HEK293 (cell line): ENCODE measurements at regions not wholly inside any gene's neighbourhood (a gene's known extent, or its start where the extent isn't known, plus 50 kb on each side); places are given as distances from the start of the nearest gene placed in this dataset.

ENCODE experiments used
- HOXD13 ChIP-seq: sonication (generic); formaldehyde crosslinking; IDR thresholded peaks from 2 replicates; pipeline ENCODE4 v1.8.0; 2022; ENCODE audit warnings: missing genetic modification reagents, borderline replicate concordance
- OVOL3 ChIP-seq: fragments of 450-650 bp; formaldehyde crosslinking; IDR thresholded peaks from 2 replicates; pipeline ENCODE4 v1.5.1; 2016; ENCODE audit warnings: missing biosample characterization, missing genetic modification characterization
- ZNF133 ChIP-seq: fragments of 450-650 bp; formaldehyde crosslinking; IDR thresholded peaks from 2 replicates; pipeline ENCODE4 v1.5.1; 2016; ENCODE audit warnings: missing biosample characterization, missing genetic modification characterization
- ZNF24 ChIP-seq: fragments of 450-650 bp; formaldehyde crosslinking; IDR thresholded peaks from 2 replicates; pipeline ENCODE4 v1.5.1; 2016; ENCODE audit warnings: missing biosample characterization, missing genetic modification characterization
- ZNF48 ChIP-seq: fragments of 450-650 bp; formaldehyde crosslinking; IDR thresholded peaks from 2 replicates; pipeline ENCODE4 v1.5.1; 2016; ENCODE audit warnings: missing biosample characterization, missing genetic modification characterization
- ZNF600 ChIP-seq: fragments of 450-650 bp; formaldehyde crosslinking; IDR thresholded peaks from 2 replicates; pipeline ENCODE4 v1.5.1; 2016; ENCODE audit warnings: missing biosample characterization, missing genetic modification characterization
- ZNF76 ChIP-seq: fragments of 450-650 bp; formaldehyde crosslinking; IDR thresholded peaks from 2 replicates; pipeline ENCODE4; 2016; ENCODE audit warnings: low read depth, missing biosample characterization, missing genetic modification characterization, borderline replicate concordance
- ZNF785 ChIP-seq: fragments of 450-650 bp; formaldehyde crosslinking; IDR thresholded peaks from 2 replicates; pipeline ENCODE4 v1.5.1; 2016; ENCODE audit warnings: missing biosample characterization, missing genetic modification characterization
- TF ChIP-seq, protein P1 (sequence below): fragments of 450-650 bp; formaldehyde crosslinking; IDR thresholded peaks from 2 replicates; pipeline ENCODE4 v1.5.1; 2016; ENCODE audit warnings: missing biosample characterization, missing genetic modification characterization
- TF ChIP-seq, protein P2 (sequence below): sonication (generic); formaldehyde crosslinking; IDR thresholded peaks from 2 replicates; pipeline ENCODE4 v1.8.1; 2022; ENCODE audit warnings: mild to moderate bottlenecking, moderate library complexity, missing genetic modification reagents
- TF ChIP-seq, protein P3 (sequence below): fragments of 450-650 bp; formaldehyde crosslinking; IDR thresholded peaks from 2 replicates; pipeline ENCODE4 v1.5.1; 2016; ENCODE audit warnings: missing biosample characterization, missing genetic modification characterization

DNA sequence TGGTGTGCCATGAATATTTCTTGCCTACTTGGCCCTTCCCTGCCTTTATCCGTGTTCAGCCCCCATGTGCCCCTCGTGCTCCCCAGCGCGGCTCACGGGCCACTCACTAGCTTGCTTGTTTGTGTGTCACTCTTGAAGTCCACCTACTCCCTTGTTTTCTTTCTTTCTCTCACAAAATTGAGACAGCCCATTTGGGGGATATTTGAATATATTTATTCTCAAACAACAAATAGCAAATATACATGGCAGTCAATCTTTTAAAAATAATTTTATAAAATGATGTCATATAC is 82.2 kb downstream of the PLXNA1 start:
- TF ChIP-seq, protein P1, sequence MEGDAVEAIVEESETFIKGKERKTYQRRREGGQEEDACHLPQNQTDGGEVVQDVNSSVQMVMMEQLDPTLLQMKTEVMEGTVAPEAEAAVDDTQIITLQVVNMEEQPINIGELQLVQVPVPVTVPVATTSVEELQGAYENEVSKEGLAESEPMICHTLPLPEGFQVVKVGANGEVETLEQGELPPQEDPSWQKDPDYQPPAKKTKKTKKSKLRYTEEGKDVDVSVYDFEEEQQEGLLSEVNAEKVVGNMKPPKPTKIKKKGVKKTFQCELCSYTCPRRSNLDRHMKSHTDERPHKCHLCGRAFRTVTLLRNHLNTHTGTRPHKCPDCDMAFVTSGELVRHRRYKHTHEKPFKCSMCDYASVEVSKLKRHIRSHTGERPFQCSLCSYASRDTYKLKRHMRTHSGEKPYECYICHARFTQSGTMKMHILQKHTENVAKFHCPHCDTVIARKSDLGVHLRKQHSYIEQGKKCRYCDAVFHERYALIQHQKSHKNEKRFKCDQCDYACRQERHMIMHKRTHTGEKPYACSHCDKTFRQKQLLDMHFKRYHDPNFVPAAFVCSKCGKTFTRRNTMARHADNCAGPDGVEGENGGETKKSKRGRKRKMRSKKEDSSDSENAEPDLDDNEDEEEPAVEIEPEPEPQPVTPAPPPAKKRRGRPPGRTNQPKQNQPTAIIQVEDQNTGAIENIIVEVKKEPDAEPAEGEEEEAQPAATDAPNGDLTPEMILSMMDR (tag by site-specific recombination) = no peak
- TF ChIP-seq ZNF76 (tag by site-specific recombination) (no peak), HOXD13 (CRISPR knock-in tag) (no peak), OVOL3 (tag by site-specific recombination) (no peak), ZNF133 (tag by site-specific recombination) (no peak), ZNF600 (tag by site-specific recombination) (no peak), ZNF48 (tag by site-specific recombination) (no peak), ZNF24 (tag by site-specific recombination) (no peak), ZNF785 (tag by site-specific recombination) (no peak)
- TF ChIP-seq, protein P2, sequence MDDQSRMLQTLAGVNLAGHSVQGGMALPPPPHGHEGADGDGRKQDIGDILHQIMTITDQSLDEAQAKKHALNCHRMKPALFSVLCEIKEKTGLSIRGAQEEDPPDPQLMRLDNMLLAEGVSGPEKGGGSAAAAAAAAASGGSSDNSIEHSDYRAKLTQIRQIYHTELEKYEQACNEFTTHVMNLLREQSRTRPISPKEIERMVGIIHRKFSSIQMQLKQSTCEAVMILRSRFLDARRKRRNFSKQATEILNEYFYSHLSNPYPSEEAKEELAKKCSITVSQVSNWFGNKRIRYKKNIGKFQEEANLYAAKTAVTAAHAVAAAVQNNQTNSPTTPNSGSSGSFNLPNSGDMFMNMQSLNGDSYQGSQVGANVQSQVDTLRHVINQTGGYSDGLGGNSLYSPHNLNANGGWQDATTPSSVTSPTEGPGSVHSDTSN (CRISPR knock-in tag) = no peak
- TF ChIP-seq, protein P3, sequence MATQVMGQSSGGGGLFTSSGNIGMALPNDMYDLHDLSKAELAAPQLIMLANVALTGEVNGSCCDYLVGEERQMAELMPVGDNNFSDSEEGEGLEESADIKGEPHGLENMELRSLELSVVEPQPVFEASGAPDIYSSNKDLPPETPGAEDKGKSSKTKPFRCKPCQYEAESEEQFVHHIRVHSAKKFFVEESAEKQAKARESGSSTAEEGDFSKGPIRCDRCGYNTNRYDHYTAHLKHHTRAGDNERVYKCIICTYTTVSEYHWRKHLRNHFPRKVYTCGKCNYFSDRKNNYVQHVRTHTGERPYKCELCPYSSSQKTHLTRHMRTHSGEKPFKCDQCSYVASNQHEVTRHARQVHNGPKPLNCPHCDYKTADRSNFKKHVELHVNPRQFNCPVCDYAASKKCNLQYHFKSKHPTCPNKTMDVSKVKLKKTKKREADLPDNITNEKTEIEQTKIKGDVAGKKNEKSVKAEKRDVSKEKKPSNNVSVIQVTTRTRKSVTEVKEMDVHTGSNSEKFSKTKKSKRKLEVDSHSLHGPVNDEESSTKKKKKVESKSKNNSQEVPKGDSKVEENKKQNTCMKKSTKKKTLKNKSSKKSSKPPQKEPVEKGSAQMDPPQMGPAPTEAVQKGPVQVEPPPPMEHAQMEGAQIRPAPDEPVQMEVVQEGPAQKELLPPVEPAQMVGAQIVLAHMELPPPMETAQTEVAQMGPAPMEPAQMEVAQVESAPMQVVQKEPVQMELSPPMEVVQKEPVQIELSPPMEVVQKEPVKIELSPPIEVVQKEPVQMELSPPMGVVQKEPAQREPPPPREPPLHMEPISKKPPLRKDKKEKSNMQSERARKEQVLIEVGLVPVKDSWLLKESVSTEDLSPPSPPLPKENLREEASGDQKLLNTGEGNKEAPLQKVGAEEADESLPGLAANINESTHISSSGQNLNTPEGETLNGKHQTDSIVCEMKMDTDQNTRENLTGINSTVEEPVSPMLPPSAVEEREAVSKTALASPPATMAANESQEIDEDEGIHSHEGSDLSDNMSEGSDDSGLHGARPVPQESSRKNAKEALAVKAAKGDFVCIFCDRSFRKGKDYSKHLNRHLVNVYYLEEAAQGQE (tag by site-specific recombination) = no peak
